Fibroblast of mammary gland (primary cell): ENCODE measurements at regions not wholly inside any gene's neighbourhood (a gene's known extent, or its start where the extent isn't known, plus 50 kb on each side); places are given as distances from the start of the nearest gene placed in this dataset.

ENCODE experiments used
- DNase-seq: peaks from one replicate; pipeline ENCODE4 v3.0.0-alpha.2; 2010; ENCODE audit warnings: low read depth
- H3K4me3 ChIP-seq: 2 replicates; pipeline ENCODE4 v1.5.1; 2011; ENCODE audit warnings: low read depth, mild to moderate bottlenecking, low read length, moderate library complexity; ENCODE audit not compliant: control insufficient read depth
- TF ChIP-seq, protein P1 (sequence below): conservative IDR thresholded peaks from 2 replicates; pipeline ENCODE4 v1.5.1; 2011; ENCODE audit warnings: low read depth, low read length, inconsistent platforms; ENCODE audit not compliant: control insufficient read depth, insufficient read depth

DNA sequence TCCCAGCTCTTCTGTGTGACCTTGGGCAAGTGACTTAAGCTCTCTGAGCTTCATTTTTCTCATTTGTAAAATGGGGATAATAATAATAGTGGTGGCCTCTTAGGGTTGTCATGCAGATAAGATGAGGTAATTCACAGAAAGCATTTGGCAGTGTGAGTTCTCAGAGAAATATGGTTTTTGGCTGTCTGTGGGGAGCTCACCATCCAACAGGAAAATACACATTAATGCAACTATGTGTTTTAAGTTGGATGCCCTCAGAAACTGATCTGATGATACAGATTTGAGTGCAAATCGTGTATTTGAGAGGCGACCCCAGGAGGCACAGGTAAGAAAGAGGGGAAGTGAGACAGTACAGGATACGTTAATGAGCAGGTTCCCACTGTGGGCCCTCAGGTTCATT lies 56.1 kb upstream of the SPRED2 start:
- TF ChIP-seq, protein P1, sequence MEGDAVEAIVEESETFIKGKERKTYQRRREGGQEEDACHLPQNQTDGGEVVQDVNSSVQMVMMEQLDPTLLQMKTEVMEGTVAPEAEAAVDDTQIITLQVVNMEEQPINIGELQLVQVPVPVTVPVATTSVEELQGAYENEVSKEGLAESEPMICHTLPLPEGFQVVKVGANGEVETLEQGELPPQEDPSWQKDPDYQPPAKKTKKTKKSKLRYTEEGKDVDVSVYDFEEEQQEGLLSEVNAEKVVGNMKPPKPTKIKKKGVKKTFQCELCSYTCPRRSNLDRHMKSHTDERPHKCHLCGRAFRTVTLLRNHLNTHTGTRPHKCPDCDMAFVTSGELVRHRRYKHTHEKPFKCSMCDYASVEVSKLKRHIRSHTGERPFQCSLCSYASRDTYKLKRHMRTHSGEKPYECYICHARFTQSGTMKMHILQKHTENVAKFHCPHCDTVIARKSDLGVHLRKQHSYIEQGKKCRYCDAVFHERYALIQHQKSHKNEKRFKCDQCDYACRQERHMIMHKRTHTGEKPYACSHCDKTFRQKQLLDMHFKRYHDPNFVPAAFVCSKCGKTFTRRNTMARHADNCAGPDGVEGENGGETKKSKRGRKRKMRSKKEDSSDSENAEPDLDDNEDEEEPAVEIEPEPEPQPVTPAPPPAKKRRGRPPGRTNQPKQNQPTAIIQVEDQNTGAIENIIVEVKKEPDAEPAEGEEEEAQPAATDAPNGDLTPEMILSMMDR, result no peak
- no peak overlapping the region for H3K4me3 ChIP-seq
- DNase-seq, result no peak

DNA sequence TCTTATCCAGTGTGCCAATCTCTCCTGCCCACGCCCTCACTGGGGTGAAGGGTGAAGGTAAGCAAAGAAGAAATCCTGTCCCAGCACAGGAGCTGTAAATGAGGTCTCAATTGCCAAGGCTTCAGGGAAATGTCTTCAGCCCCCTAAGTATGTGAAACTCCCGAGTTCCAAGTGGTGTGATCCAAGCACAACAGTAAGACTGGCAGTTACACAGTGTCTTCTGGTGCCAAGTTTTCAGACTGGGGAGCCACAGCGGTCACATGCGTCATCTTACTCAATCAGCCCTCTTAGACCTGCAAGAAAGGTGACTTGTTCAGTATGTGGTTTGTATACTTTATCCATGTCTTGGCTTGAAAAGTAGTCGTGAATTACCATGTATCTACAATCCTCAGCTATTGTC lies 55.0 kb upstream of the SPRED2 start:
- H3K4me3 ChIP-seq, result no peak overlapping the region
- no peak for DNase-seq
- TF ChIP-seq, protein P1, result no peak

DNA sequence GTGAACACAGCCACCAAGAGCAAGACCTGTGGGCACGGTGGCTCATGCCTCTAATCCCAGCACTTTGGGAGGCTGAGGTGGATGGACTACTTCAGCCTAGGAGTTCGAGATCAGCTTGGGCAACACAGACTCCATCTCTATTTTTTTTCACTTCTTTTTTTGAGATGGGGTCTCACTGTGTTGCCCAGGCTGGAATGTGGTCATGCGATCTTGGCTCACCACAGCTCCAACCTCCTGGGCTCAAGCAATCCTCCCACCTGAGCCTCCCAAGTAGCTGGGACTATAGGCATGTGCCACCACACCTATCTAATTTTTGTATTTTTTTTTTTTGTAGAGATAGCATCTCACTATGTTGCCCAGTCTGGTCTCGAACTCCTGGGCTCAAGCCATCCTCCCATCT lies 54.4 kb upstream of the SPRED2 start:
- no peak for DNase-seq
- H3K4me3 ChIP-seq, result no peak overlapping the region
- TF ChIP-seq, protein P1, result no peak

DNA sequence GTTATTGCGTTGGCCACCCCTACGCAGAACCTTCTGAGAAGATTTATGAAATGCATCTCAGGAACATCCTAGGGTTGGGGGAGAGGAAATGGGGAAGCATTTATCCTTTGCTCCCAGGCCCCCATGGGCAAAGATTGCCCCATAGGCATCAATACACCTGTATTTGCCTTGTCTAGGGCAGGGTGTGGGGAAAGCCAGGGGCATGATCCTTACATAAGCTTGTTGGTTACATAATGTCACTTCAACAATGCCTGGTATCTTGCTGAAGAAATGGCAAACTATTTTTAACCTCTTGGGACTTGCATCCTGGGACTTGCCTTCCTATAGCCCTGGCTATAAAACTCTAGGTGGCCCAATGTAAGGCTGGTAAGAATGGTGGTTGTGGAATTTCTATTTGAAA lies 53.9 kb upstream of the SPRED2 start:
- no peak for DNase-seq
- H3K4me3 ChIP-seq, result no peak overlapping the region
- TF ChIP-seq, protein P1, result no peak

DNA sequence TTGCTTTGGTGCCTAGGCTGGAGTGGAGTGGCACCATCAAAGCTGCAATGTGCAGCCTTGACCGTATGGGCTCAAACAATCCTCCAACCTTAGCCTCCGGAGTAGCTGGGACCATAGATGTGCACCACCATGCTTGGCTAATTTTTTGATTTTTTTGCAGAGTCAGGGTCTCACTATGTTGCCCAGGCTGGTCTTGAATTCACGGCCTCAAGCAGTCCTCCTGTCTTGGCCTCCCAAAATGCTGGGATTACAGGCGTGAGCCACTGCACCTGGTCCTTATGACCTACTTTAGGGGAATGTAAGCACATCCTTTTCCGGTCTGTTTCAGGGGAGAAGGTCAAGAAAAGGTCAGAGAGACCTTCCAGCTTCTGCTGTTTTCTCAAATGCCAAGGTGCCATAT lies 53.4 kb upstream of the SPRED2 start:
- no peak overlapping the region for H3K4me3 ChIP-seq
- TF ChIP-seq, protein P1, result no peak
- DNase-seq, result no peak

DNA sequence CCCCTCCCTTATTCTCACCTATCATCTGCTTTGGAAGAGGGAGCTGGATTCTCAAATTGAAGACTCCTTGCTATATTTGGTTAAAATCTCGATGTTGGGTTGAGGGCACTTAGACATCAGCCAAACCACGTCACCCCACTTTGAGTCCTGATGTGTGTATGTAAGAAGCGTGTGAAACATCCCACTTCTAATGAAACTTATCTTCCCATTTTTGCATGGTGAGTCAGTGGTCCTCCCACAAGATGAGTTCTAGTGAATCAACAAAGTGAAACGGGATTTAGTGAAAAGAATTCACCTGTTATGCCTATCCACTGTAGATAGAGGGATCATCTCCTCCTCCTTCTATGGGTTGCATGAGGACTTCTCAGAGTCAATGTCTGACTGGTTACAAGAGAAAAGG lies 51.4 kb upstream of the SPRED2 start:
- H3K4me3 ChIP-seq, result no peak overlapping the region
- TF ChIP-seq, protein P1, result no peak
- no peak for DNase-seq

DNA sequence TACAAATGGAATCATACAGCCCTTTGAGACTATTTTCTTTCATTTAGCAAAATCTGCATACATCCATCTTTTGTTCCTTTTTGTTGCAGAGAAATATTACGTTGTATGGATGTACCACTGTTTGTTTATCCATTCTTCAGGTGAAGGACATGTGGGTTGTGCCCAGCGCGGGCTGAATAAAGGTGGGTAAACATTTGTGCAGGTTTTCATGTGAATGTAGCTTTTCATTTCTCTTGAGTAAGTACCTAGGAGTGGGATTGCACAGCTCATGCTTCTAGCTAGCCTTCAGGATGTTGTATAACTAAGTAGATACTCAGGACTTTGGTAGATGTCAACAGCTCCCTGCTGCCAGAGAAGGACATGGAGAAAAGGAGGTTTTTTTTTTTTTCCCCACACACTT lies 50.6 kb upstream of the SPRED2 start:
- no peak for DNase-seq
- no peak overlapping the region for H3K4me3 ChIP-seq
- TF ChIP-seq, protein P1, result no peak
